ENCODE measurements at regions not wholly inside any gene's neighbourhood (a gene's known extent, or its start where the extent isn't known, plus 50 kb on each side); places are given as distances from the start of the nearest gene placed in this dataset.
"Not testable (repeated sequence)": the region's sequence is repeated elsewhere in the genome, so short reads cannot be mapped to it uniquely, and the experiment has no call there.

DNA sequence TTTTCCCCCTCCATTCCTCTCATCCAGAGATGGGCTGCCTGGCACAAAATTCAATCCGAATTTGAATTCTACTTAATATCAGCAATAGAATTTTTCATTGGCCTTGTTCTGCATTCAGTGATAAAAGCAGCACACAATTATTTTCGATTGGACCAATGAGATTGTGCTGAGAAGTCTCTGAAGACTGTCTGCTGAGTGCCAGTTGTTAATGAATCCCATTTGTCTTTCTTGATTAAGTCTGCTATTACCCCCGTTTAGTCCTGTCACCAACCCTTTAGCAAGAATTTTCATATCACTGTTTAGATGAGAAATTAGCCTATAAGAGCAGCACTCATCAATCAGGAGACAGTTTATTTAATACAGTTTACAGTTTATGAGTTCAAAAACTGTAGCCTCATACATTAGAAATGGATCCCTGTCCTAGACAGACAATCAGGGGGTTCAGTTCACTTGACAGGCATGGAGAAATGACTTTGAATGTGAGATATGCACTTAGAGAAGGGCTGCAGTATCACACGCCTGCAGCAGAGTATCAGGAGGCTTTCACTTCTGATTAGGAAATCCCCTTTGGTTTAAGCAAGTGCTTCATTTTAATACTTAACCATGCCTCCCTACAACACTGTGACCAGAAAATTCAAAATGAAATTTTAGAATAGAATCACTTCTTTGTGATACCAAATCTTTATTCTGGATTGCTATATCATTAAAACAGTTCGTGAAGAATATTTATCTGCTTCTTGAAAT lies 304.7 kb upstream of the PTBP2 start:
- Mint-ChIP-seq H3K9me3 (no peaks in the 10 kb centered on the region), H3K27ac (no peak overlapping the region), H3K36me3 (no peaks in the 10 kb centered on the region)
- DNase-seq (ENCODE audit: low spot score in 2 of 2) (no peak), ATAC-seq (no peak)

DNA sequence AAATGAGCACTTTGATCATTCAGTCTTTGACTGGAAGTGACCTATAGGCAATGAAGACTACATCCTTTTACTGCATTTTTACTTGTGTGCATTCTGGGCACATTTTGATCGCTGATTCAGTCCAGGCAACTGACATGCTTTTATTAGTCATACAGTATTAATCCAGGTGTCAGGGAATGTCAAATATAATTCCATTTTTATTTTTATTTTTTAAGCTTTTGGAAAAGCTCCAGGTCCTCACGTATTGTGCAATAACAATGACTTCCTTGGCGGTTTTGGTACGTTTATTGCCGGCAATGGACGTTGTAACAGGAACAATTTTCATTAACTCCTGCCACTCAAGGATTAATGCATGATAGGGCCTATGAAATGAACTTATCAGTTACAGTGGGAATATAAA lies 302.6 kb upstream of the PTBP2 start:
- ATAC-seq (no peak), DNase-seq (ENCODE audit: low spot score in 2 of 2) (no peak)
- Mint-ChIP-seq H3K36me3 (no peaks in the 10 kb centered on the region), H3K27ac (no peak overlapping the region), H3K9me3 (no peaks in the 10 kb centered on the region)

- DNase-seq (ENCODE audit: low spot score in 2 of 2) (no peak), ATAC-seq (no peak)
- no peaks in the 10 kb centered on the region for H3K36me3 Mint-ChIP-seq
- no peak overlapping the region for H3K27ac Mint-ChIP-seq
- H3K9me3 Mint-ChIP-seq = peaks cover 0 to 4% of the 10 kb centered on the region in 2 donors
Measured at GRCh38 chr1:96424877-96425276, 296.7 kb upstream of the PTBP2 start.

DNA sequence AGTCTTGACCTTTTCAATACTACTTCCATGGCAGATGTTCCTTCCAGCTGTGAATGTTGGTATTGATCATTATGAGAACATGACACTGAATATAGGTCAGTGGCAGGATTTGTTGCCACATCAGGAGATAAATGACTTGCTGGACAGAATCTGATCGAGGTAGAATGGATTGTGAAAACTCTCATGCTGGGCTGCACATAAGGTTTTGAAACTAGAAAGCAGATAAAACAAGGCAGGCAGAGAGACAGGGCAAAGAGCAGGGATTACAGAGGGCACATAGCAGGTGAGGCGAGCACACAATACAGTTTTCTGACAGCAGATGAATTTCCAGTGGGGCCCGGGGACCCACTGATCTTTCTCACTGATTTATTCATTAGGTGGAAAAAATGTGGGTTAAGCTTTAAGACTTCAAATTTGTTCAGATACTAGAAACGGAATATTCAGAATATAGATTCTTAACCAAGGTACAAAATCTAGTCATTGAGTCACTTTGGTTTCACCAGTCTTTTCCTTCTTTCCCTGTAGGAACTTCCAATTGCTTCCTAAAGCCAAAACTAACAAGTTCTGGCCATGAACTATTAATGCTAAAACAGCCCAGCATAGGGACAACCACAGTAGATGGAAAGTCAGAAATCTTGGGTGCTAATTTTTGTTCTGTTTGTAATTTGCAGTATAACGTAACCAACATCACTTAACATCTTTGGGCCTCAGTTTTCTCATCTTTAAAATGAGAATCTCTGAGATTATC lies 296.0 kb upstream of the PTBP2 start:
- H3K9me3 Mint-ChIP-seq = peaks cover 0 to 4% of the 10 kb centered on the region in 2 donors
- H3K36me3 Mint-ChIP-seq = no peaks in the 10 kb centered on the region
- DNase-seq (ENCODE audit: low spot score in 2 of 2) = no peak
- ATAC-seq = no peak
- H3K27ac Mint-ChIP-seq = no peak overlapping the region

DNA sequence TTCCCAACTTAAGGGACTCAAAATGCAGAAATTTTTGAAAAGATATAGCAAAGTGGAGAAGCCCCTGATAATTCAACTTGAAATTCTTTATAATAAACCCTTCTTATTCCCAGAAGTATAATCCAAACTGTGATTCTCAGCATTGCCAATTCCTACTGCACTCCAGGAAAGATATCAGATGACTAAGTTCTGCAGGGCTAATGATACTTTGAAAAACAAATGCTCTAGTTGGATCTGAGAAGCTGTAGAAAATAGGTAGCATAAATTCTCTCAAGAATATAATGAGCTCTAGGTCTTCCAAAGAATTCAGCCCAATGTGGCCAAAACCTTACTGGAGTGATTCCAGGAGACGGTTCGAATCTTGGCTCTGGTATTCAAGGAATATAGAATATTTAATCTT lies 294.0 kb upstream of the PTBP2 start:
- DNase-seq (ENCODE audit: low spot score in 2 of 2) = no peak
- peaks cover 0 to 4% of the 10 kb centered on the region in 2 donors for H3K36me3 Mint-ChIP-seq

GRCh38 chr1:96445302-96445701 lies 276.3 kb upstream of the PTBP2 start:
- H3K9me3 Mint-ChIP-seq = peaks cover 1 to 12% of the 10 kb centered on the region in 2 donors
- peaks cover 0 to 1% of the 10 kb centered on the region in 2 donors for H3K36me3 Mint-ChIP-seq
- H3K27ac Mint-ChIP-seq = no peak overlapping the region
- DNase-seq (ENCODE audit: low spot score in 2 of 2) = no peak
- no peak for ATAC-seq

More for the DNA sequence above, 294.0 kb upstream of the PTBP2 start:
- H3K27ac Mint-ChIP-seq = no peak overlapping the region
- peaks cover 7 to 9% of the 10 kb centered on the region in 2 donors for H3K9me3 Mint-ChIP-seq
- ATAC-seq = no peak

DNA sequence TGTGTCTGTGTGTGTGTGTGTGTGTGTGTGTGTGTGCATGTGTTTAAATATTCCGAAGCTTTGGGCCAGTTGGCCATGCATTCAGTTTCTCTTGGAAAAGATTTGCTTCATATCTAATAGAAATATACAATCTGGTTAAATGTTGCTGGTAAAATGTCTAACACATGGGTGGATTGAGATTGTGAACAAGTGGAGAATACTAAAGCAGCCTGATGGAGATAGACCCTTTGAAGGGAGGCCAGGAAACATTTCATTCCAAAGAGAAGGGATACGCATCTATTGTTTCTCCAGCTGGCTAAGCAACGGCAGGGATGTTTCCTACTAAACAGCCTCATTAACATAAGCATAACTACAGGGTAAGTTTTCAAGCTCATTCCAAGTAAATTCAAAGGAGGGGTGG lies 257.5 kb upstream of the PTBP2 start:
- Mint-ChIP-seq H3K27ac (no peak overlapping the region), H3K9me3 (no peaks in the 10 kb centered on the region), H3K36me3 (no peaks in the 10 kb centered on the region)
- DNase-seq (ENCODE audit: low spot score in 2 of 2) = no peak
- ATAC-seq = no peak

- no peak for ATAC-seq
- Mint-ChIP-seq H3K36me3 (no peaks in the 10 kb centered on the region), H3K9me3 (no peaks in the 10 kb centered on the region), H3K27ac (no peak overlapping the region)
- DNase-seq (ENCODE audit: low spot score in 2 of 2) = no peak
Measured at GRCh38 chr1:96464522-96464921, 257.1 kb upstream of the PTBP2 start.

DNA sequence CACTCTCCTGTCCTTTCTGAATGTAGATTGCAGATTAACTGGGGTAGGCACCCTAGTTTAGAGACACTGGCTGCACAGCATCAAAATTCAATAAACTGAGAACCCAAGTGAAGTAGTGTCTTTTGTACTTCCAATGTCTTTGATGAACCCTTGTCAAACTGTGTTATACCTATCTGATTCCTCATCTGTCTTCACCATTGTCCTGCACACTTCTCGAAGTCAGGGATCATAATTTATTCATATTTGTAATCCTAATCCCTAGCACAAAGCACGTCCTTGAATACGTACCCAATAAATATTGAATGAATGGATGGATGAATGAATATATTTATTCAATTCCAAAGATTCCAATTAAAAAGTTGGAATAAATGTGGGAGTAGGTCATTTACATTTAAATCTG lies 256.6 kb upstream of the PTBP2 start:
- no peak for ATAC-seq
- DNase-seq (ENCODE audit: low spot score in 2 of 2) = no peak
- no peak overlapping the region for H3K27ac Mint-ChIP-seq
- no peaks in the 10 kb centered on the region for H3K36me3 Mint-ChIP-seq
- no peaks in the 10 kb centered on the region for H3K9me3 Mint-ChIP-seq

DNA sequence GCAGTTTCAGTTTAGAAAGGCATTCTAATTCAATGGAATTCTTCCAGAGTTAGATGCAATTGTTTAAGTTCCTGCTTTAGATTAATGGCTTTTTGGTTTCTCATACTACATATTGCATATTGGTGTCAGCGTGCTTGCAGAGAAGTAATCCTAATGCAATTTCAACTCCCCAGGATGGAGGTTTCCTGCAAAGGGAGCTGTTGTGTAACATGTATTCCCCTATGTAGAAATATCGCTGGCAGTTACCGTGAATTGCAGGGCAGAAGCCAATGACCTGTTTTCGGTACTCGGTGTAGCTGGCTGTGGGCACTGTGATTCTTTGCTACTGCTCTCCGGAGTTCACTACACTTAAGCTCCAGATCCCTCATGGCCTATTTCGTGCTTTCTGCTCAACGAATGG lies 256.1 kb upstream of the PTBP2 start:
- DNase-seq (ENCODE audit: low spot score in 2 of 2) = no peak
- Mint-ChIP-seq H3K36me3 (no peaks in the 10 kb centered on the region), H3K27ac (no peak overlapping the region), H3K9me3 (no peaks in the 10 kb centered on the region)
- ATAC-seq = no peak

GRCh38 chr1:96466842-96467241 lies 254.7 kb upstream of the PTBP2 start:
- H3K36me3 Mint-ChIP-seq = no peaks in the 10 kb centered on the region
- no peak overlapping the region for H3K27ac Mint-ChIP-seq
- no peak for ATAC-seq
- DNase-seq (ENCODE audit: low spot score in 2 of 2) = no peak
- H3K9me3 Mint-ChIP-seq = no peaks in the 10 kb centered on the region

- ATAC-seq; H3K27ac Mint-ChIP-seq; H3K9me3 Mint-ChIP-seq; DNase-seq (ENCODE audit: low spot score in 2 of 2); H3K36me3 Mint-ChIP-seq: not testable (repeated sequence)
Measured at GRCh38 chr1:96469726-96470125, 251.9 kb upstream of the PTBP2 start.

DNA sequence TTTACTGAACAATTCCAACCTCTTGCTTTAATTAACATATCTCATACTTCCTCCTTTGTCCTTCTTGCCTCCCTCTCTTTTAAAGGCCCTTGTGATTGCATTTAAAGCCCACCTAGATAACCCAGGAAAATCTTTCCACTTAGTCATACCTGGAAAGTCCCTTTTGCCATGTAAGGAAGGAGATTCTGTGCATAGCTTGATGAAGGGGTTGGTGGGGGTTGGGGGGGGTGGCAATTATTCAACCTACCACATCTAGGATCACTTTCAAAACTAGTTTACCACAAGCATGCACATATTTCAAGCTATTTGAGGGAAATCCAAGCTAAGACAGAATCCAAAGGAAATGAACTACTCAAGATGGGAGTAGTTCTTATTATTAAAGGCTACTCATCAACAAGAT lies 249.1 kb upstream of the PTBP2 start:
- Mint-ChIP-seq H3K27ac (no peak overlapping the region), H3K9me3 (peaks cover 3 to 4% of the 10 kb centered on the region in 2 donors), H3K36me3 (no peaks in the 10 kb centered on the region)
- DNase-seq (ENCODE audit: low spot score in 2 of 2) (no peak), ATAC-seq (no peak)

DNA sequence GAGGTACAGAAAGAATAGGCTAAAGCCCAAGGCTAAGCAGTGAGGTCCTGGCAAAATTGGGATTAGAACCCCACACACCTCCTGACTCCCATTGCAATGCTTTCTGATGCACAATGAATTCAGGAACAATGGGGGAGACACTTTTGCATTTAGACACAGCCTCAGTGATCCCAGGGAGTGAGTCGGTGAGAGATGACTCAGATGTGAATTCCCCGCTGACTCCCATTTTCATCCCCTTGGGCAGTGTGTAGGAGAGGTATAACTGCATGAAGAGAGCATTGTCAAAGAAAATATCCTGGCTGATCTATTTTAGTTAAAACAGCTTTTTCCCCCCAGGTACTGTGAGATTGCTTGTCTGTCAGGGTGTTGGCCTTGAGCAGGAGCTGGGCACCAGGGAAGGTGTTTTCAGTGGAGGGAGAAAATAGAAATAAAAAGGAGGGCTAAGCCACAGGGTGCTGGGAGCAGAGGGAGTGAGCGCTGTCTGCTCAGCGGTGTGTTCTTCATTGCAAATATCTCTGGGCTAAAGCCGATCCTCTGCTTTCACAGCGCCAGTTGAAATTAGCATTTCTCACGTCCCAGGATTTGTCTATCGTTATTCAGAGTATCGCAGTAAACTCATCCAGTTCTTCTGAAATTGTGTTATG lies 247.7 kb upstream of the PTBP2 start:
- ATAC-seq (no peak), DNase-seq (ENCODE audit: low spot score in 2 of 2) (no peak)
- Mint-ChIP-seq H3K9me3 (peaks cover 3 to 4% of the 10 kb centered on the region in 2 donors), H3K27ac (no peak overlapping the region), H3K36me3 (no peaks in the 10 kb centered on the region)

DNA sequence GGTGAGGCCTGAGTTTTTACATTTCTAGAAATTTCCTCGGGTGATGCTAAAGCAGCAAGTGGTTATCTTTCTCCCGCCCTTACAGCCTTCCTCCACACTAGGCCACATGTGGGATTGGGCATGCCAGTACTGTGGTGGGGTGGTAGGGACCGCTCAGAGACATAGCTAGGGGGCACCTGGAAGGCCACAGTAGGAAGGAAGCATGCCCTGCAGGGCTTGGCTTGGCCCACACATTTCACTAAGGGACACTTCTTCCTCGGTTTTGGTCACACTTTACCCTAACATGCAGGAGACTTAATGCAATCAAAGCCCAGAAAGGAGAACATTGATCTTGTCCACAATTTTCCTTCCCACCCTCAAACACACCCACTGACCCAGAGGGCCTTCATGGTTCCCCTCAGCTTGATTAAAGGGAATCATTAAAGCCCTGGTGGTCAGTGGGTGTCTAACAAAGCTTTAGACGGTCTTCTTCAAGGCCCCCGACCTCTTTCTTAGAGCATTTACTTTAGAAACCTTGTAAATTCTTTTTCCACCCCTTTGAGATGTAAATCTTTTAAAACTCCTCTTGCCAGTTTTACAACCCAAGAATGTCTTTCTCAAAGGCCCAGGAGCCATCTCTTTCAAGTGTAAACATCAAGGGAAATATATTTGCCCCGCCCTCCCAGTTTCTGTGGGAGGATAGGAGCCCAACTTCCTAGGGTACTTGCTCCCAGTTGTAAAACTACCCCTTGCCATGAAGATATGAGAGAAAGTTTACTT lies 246.4 kb upstream of the PTBP2 start:
- Mint-ChIP-seq H3K27ac (no peak overlapping the region), H3K36me3 (no peaks in the 10 kb centered on the region), H3K9me3 (peaks cover 3 to 4% of the 10 kb centered on the region in 2 donors)
- ATAC-seq (no peak), DNase-seq (ENCODE audit: low spot score in 2 of 2) (no peak)

DNA sequence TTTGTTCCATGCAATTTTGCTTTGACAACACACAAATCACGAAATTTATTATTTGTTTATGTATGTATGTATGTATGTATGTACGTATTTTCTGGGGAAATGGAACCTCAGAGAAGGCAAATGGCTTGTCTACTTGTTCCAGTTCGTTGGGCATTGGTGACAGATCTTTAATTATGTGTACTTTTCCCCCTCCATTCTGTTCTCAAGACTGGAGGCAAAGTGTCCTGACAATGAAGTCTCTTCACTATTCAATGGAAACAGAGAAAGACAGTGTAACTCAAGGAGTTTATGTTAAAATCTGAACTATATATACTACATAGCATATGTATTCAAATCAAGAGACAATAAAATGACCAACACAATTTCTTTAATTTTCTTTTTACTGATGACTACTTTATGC lies 245.7 kb upstream of the PTBP2 start:
- Mint-ChIP-seq H3K27ac (no peak overlapping the region), H3K36me3 (no peaks in the 10 kb centered on the region), H3K9me3 (peaks cover 7 to 9% of the 10 kb centered on the region in 2 donors)
- DNase-seq (ENCODE audit: low spot score in 2 of 2) (no peak), ATAC-seq (no peak)

GRCh38 chr1:96478228-96478627 lies 243.4 kb upstream of the PTBP2 start:
- no peak overlapping the region for H3K27ac Mint-ChIP-seq

More at GRCh38 chr1:96478228-96478627, 243.4 kb upstream of the PTBP2 start:
- no peak for DNase-seq (ENCODE audit: low spot score in 2 of 2)
- Mint-ChIP-seq H3K36me3 (no peaks in the 10 kb centered on the region), H3K9me3 (peaks cover 7 to 9% of the 10 kb centered on the region in 2 donors)
- ATAC-seq = no peak

All from activated naive CD4-positive, alpha-beta T cell treated with anti-CD3 and anti-CD28 coated beads, Interleukin-2, amount 50 U/mL, for 72 hours (primary cell).